ENCODE measurements at regions not wholly inside any gene's neighbourhood (a gene's known extent, or its start where the extent isn't known, plus 50 kb on each side); places are given as distances from the start of the nearest gene placed in this dataset.

DNA sequence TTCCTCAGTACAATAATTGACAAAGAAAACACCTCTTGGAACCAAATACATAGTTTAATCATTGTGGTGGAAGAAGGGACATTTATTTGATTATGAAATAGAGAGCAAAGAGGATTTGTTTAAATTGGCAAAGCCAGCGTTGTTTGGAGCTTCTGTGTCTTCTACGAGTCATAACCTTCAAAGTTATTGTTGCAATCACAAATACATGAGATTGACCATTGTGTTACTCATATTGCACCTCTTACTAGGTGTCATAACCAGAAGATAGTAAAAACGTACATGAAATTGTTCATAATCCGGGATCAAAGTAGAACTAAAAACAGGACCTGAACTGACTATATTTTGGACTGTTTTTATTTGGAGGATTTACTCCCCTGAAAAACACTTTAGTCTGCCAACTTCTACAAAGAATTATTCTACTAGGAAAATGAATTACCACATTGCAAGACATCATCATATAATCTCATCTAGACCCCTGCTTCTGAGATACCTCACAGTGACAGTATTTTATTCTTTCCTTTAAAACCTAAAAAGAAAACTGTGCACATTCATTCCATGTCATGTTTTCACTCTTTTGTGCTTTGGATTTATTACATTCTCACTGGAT, 151.7 kb upstream of the KLF7 start:
- no peak overlapping the region for H3K27ac ChIP-seq (ENCODE audit: insufficient read depth, low read length)
- no peaks in the 10 kb centered on the region for H3K79me1 ChIP-seq (ENCODE audit: low read depth in 1 of 2, low read length in 2 of 2)
- no peak overlapping the region for H4K91ac ChIP-seq (ENCODE audit: insufficient read depth, low read depth, low read length)
- ChIA-PET POLR2A (ENCODE audit: unreplicated experiment) (no interaction called here), CTCF (no interaction called here)
- ATAC-seq (ENCODE audit: low read depth) (no peak), DNase-seq (peak; percentile 64)
- no peak overlapping the region for H2BK20ac ChIP-seq (ENCODE audit: low read depth, low read length)
- H3K9ac ChIP-seq (ENCODE audit: low read depth, low read length): no peak overlapping the region
- intact Hi-C loops (cut with micrococcal nuclease) (no loop called here), dilution Hi-C loops (cut with HindIII; ENCODE audit: low sequenced_read_pairs, unreplicated experiment) (no loop called here), in situ Hi-C loops (cut with MboI; ENCODE audit: low sequenced_read_pairs) (no loop called here)
- no peak overlapping the region for H3K56ac ChIP-seq (ENCODE audit: extremely low read depth, insufficient read depth, low read length)
- H3K9me1 ChIP-seq (ENCODE audit: insufficient read depth, low read length): no peaks in the 10 kb centered on the region
- no peak overlapping the region for H2AK5ac ChIP-seq (ENCODE audit: low read depth, low read length)
- H3K9me3 ChIP-seq (ENCODE audit: control insufficient read depth, insufficient read depth, low read length): no peaks in the 10 kb centered on the region
- H3K27me3 ChIP-seq (ENCODE audit: control insufficient read depth, insufficient read depth, low read length): no peaks in the 10 kb centered on the region
- no peak overlapping the region for H2BK15ac ChIP-seq (ENCODE audit: low read depth, low read length)
- no peak overlapping the region for H4K8ac ChIP-seq (ENCODE audit: low read depth in 2 of 2, low read length in 2 of 2)
- no peak overlapping the region for H3K4me2 ChIP-seq (ENCODE audit: low read depth, low read length)
- BruUV-seq (replicated peaks): no TSS peak
- H3K4me1 ChIP-seq (ENCODE audit: control insufficient read depth, insufficient read depth, low read length): peaks cover 5% of the 10 kb centered on the region; the same call in 1 of the 2 replicates
- TF ChIP-seq SMC3 (IDR thresholded peaks at IDR 0.05; ENCODE audit: low read depth, low read length) (no peak), MXI1 (IDR thresholded peaks at IDR 0.05; ENCODE audit: borderline replicate concordance, low read depth, low read length) (no peak), NFE2L2 (IDR thresholded peaks at IDR 0.05; ENCODE audit: low read depth, low read length) (no peak), CEBPB (IDR thresholded peaks at IDR 0.05; ENCODE audit: low read depth, low read length) (peak; percentile 77)
- TF ChIP-seq, protein P1, sequence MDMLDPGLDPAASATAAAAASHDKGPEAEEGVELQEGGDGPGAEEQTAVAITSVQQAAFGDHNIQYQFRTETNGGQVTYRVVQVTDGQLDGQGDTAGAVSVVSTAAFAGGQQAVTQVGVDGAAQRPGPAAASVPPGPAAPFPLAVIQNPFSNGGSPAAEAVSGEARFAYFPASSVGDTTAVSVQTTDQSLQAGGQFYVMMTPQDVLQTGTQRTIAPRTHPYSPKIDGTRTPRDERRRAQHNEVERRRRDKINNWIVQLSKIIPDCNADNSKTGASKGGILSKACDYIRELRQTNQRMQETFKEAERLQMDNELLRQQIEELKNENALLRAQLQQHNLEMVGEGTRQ (IDR thresholded peaks at IDR 0.05; ENCODE audit: low read depth, low read length): no peak
- H3K4ac ChIP-seq (ENCODE audit: low read depth, low read length): no peak overlapping the region
- H2AK9ac ChIP-seq (replicated peaks; ENCODE audit: low read depth, low read length, poor library complexity): no peak overlapping the region
- no peak overlapping the region for H3K4me3 ChIP-seq (ENCODE audit: insufficient read depth, low read depth, low read length)
- WGBS, 2 experiments (ENCODE audit: extremely low coverage in 2 of 2, insufficient read length in 1 of 2): no CpG with 5 or more reads among the region's 4 CpGs
- H2BK120ac ChIP-seq (ENCODE audit: low read depth, low read length): no peak overlapping the region
- H2AFZ ChIP-seq (replicated peaks; ENCODE audit: low read length, poor library complexity): no peak overlapping the region
- no peak overlapping the region for H3K14ac ChIP-seq (replicated peaks; ENCODE audit: low read depth, low read length)
- H2BK5ac ChIP-seq (ENCODE audit: low read depth, low read length, poor library complexity, severe bottlenecking): no peak overlapping the region
- H4K20me1 ChIP-seq (ENCODE audit: insufficient read depth, low read length): no peaks in the 10 kb centered on the region
- no peak overlapping the region for H3K18ac ChIP-seq (ENCODE audit: low read depth, low read length)
- no peak overlapping the region for H4K5ac ChIP-seq (ENCODE audit: low read depth, low read length)
- no peak overlapping the region for H3K23ac ChIP-seq (ENCODE audit: low read depth, low read length)
- H3K36me3 ChIP-seq (ENCODE audit: control insufficient read depth, insufficient read depth, low read length): no peaks in the 10 kb centered on the region

All from IMR-90 (cell line).